IMR-90 (cell line): ENCODE measurements at regions not wholly inside any gene's neighbourhood (a gene's known extent, or its start where the extent isn't known, plus 50 kb on each side); places are given as distances from the start of the nearest gene placed in this dataset.

ENCODE experiments used
- ATAC-seq: fragments of 200-7000 bp; cut with Tn5 transposase; 2 replicates; pipeline ENCODE4 v1.9.1; 2020; ENCODE audit warnings: low read depth, mild to moderate bottlenecking, moderate library complexity
- BruUV-seq: library from RNA; stranded (reverse); fragments of 400-500 nt; replicated peaks from 2 replicates; lab custom pipeline; 2021; lab: Mats Ljungman, UMichigan
- CTCF ChIA-PET: fragments of 300-600 bp; formaldehyde crosslinking; extraction: SDS; loops from one replicate; lab custom pipeline; 2021; ENCODE audit warnings: antibody characterized with exemption; lab: Yijun Ruan, JAX
- POLR2A ChIA-PET: fragments of 300-600 bp; sonication (Branson Sonifier 250); formaldehyde crosslinking; loops from one replicate; lab custom pipeline; 2022; ENCODE audit warnings: antibody characterized with exemption; ENCODE audit not compliant: unreplicated experiment; lab: Charles Lee
- DNase-seq: peaks from one replicate; pipeline ENCODE4 v3.0.0; 2013
- H2AFZ ChIP-seq: replicated peaks from 2 replicates; pipeline ENCODE3; 2013; ENCODE audit warnings: low read length, mild to moderate bottlenecking; ENCODE audit not compliant: poor library complexity
- H2AK5ac ChIP-seq: 2 replicates; pipeline ENCODE4 v1.6.1; 2013; ENCODE audit warnings: low read depth, low read length, inconsistent platforms
- H2AK9ac ChIP-seq: replicated peaks from 2 replicates; pipeline ENCODE3; 2013; ENCODE audit warnings: mild to moderate bottlenecking, low read depth, low read length, moderate library complexity; ENCODE audit not compliant: poor library complexity
- H2BK120ac ChIP-seq: 2 replicates; pipeline ENCODE4 v1.6.1; 2013; ENCODE audit warnings: low read depth, low read length, inconsistent platforms
- H2BK15ac ChIP-seq: 3 replicates; pipeline ENCODE4 v1.6.1; 2013; ENCODE audit warnings: low read depth, low read length, inconsistent platforms
- H2BK20ac ChIP-seq: 2 replicates; pipeline ENCODE4 v1.6.1; 2013; ENCODE audit warnings: low read depth, mild to moderate bottlenecking, inconsistent platforms, low read length, moderate library complexity
- H2BK5ac ChIP-seq: 2 replicates; pipeline ENCODE4 v1.6.1; 2013; ENCODE audit warnings: mild to moderate bottlenecking, low read depth, low read length, inconsistent platforms; ENCODE audit not compliant: poor library complexity, severe bottlenecking
- H3K14ac ChIP-seq: replicated peaks from 2 replicates; pipeline ENCODE4 v1.6.1; 2013; ENCODE audit warnings: low read depth, low read length, inconsistent platforms
- H3K18ac ChIP-seq: 2 replicates; pipeline ENCODE4 v1.6.1; 2013; ENCODE audit warnings: low read depth, low read length, control low read depth
- H3K23ac ChIP-seq: 2 replicates; pipeline ENCODE4 v1.6.1; 2013; ENCODE audit warnings: low read depth, low read length, inconsistent platforms
- H3K27ac ChIP-seq: 2 replicates; pipeline ENCODE4 v1.5.1; 2013; ENCODE audit warnings: mild to moderate bottlenecking, control low read depth, low read length; ENCODE audit not compliant: insufficient read depth
- H3K27me3 ChIP-seq: 2 replicates; pipeline ENCODE4 v1.6.1; 2013; ENCODE audit warnings: low read length; ENCODE audit not compliant: control insufficient read depth, insufficient read depth
- H3K36me3 ChIP-seq: 2 replicates; pipeline ENCODE4 v1.6.1; 2013; ENCODE audit warnings: low read length, mixed read lengths; ENCODE audit not compliant: control insufficient read depth, insufficient read depth
- H3K4ac ChIP-seq: 2 replicates; pipeline ENCODE4 v1.6.1; 2013; ENCODE audit warnings: low read depth, low read length, inconsistent platforms
- H3K4me1 ChIP-seq: 2 replicates; pipeline ENCODE4 v1.6.1; 2013; ENCODE audit warnings: low read length, mixed read lengths; ENCODE audit not compliant: control insufficient read depth, insufficient read depth
- H3K4me2 ChIP-seq: 2 replicates; pipeline ENCODE4 v1.6.1; 2013; ENCODE audit warnings: low read depth, mild to moderate bottlenecking, control low read depth, low read length, moderate library complexity
- H3K4me3 ChIP-seq: 2 replicates; pipeline ENCODE4 v1.5.1; 2013; ENCODE audit warnings: low read depth, mild to moderate bottlenecking, control low read depth, low read length, moderate library complexity; ENCODE audit not compliant: insufficient read depth
- H3K56ac ChIP-seq: 2 replicates; pipeline ENCODE4 v1.6.1; 2013; ENCODE audit warnings: low read length, inconsistent platforms; ENCODE audit not compliant: insufficient read depth; ENCODE audit errors: extremely low read depth
- H3K79me1 ChIP-seq, 2 experiments: 2 replicates each; pipeline ENCODE4 v1.6.1; 2013; ENCODE audit warnings: low read length in 2 of 2, inconsistent platforms in 1 of 2, low read depth in 1 of 2
- H3K9ac ChIP-seq: 2 replicates; pipeline ENCODE4 v1.6.1; 2013; ENCODE audit warnings: low read depth, low read length, control low read depth
- H3K9me1 ChIP-seq: 2 replicates; pipeline ENCODE4 v1.6.1; 2013; ENCODE audit warnings: low read length, inconsistent platforms; ENCODE audit not compliant: insufficient read depth
- H3K9me3 ChIP-seq: 2 replicates; pipeline ENCODE4 v1.6.1; 2013; ENCODE audit warnings: low read length; ENCODE audit not compliant: control insufficient read depth, insufficient read depth
- H4K20me1 ChIP-seq: 2 replicates; pipeline ENCODE4 v1.6.1; 2013; ENCODE audit warnings: low read length, inconsistent platforms; ENCODE audit not compliant: insufficient read depth
- H4K5ac ChIP-seq: 2 replicates; pipeline ENCODE4 v1.6.1; 2013; ENCODE audit warnings: mild to moderate bottlenecking, low read depth, low read length, control low read depth
- H4K8ac ChIP-seq, 2 experiments: 2 replicates each; pipeline ENCODE4 v1.6.1; 2013; ENCODE audit warnings: low read depth in 2 of 2, low read length in 2 of 2, control low read depth in 1 of 2, inconsistent platforms in 1 of 2
- H4K91ac ChIP-seq: 2 replicates; pipeline ENCODE4 v1.6.1; 2013; ENCODE audit warnings: low read depth, low read length, inconsistent platforms; ENCODE audit not compliant: insufficient read depth
- CEBPB ChIP-seq: IDR thresholded peaks from 2 replicates; pipeline ENCODE4 v1.6.1; 2012; ENCODE audit warnings: low read depth, low read length, improper control_type of control experiment
- RCOR1 ChIP-seq: IDR thresholded peaks from 2 replicates; pipeline ENCODE4 v1.6.1; 2012; ENCODE audit warnings: mild to moderate bottlenecking, low read length, improper control_type of control experiment; ENCODE audit not compliant: insufficient replicate concordance
- SMC3 ChIP-seq: fragments of 150-350 bp; IDR thresholded peaks from 2 replicates; pipeline ENCODE4 v1.6.1; 2016; ENCODE audit warnings: low read depth, mild to moderate bottlenecking, antibody characterized with exemption, low read length, moderate library complexity
- dilution Hi-C: fragments of 300-500 bp; cut with HindIII; formaldehyde crosslinking; loops from one replicate; pipeline ENCODE4 v1.14.3; 2018; ENCODE audit warnings: low sequenced_read_pairs; ENCODE audit not compliant: unreplicated experiment
- in situ Hi-C: fragments of 300-500 bp; cut with MboI; formaldehyde crosslinking; loops from 3 replicates; pipeline ENCODE4 v1.14.3; 2019; ENCODE audit warnings: low sequenced_read_pairs, inconsistent platforms, mixed read lengths
- intact Hi-C: fragments of 100-400 bp; cut with micrococcal nuclease; formaldehyde crosslinking; loops from 2 replicates; pipeline ENCODE4 v1.10.0; 2022

- Histone ChIP-seq H3K27me3 (no peaks in the 10 kb centered on the region), H3K14ac (no peak overlapping the region), H4K5ac (no peak overlapping the region), H2BK15ac (no peak overlapping the region), H2AFZ (no peak overlapping the region), H4K91ac (no peak overlapping the region), H3K4me1 (no peaks in the 10 kb centered on the region), H2BK20ac (no peak overlapping the region), H4K8ac (no peak overlapping the region), H3K4ac (no peak overlapping the region), H3K9me3 (no peaks in the 10 kb centered on the region), H3K9me1 (no peaks in the 10 kb centered on the region), H2AK5ac (no peak overlapping the region), H3K4me3 (no peak overlapping the region), H2BK120ac (no peak overlapping the region), H3K18ac (no peak overlapping the region), H2BK5ac (no peak overlapping the region), H3K36me3 (no peaks in the 10 kb centered on the region), H2AK9ac (no peak overlapping the region), H3K23ac (no peak overlapping the region), H3K4me2 (no peak overlapping the region), H3K27ac (no peak overlapping the region), H3K9ac (no peak overlapping the region), H4K20me1 (no peaks in the 10 kb centered on the region), H3K79me1 (no peaks in the 10 kb centered on the region), H3K56ac (no peak overlapping the region)
- dilution Hi-C loops, result no loop called here
- ATAC-seq (no peak), DNase-seq (no peak)
- TF ChIP-seq SMC3, result no peak
- peak; percentile 57; the same call in 1 of the 2 replicates for TF ChIP-seq CEBPB
- TF ChIP-seq RCOR1, result no peak
- ChIA-PET CTCF (no interaction called here), POLR2A (no interaction called here)
- intact Hi-C loops, result no loop called here
- no TSS peak for BruUV-seq
- in situ Hi-C loops, result no loop called here
Observed at GRCh38 chrX:26309262-26309661, 93.3 kb downstream of the MAGEB5 start.
